GM21529 (cell line): ENCODE measurements at regions not wholly inside any gene's neighbourhood (a gene's known extent, or its start where the extent isn't known, plus 50 kb on each side); places are given as distances from the start of the nearest gene placed in this dataset.

Source experiments
- ATAC-seq: cut with Tn5 transposase; IDR thresholded peaks from one replicate; pipeline ENCODE4 v1.9.1; 2021; ENCODE audit not compliant: unreplicated experiment

- ATAC-seq, result no peak
Observed at GRCh38 chr4:159003420-159004253, 99.2 kb upstream of the RAPGEF2 start.

- no peak for ATAC-seq
Observed at GRCh38 chr4:159006202-159006601, 96.7 kb upstream of the RAPGEF2 start.

GRCh38 chr4:159008671-159009070 is 94.2 kb upstream of the RAPGEF2 start:
- ATAC-seq, result no peak

- ATAC-seq, result no peak
Observed at GRCh38 chr4:159009521-159009920, 93.4 kb upstream of the RAPGEF2 start.

GRCh38 chr4:159010100-159010499 is 92.8 kb upstream of the RAPGEF2 start:
- no peak for ATAC-seq

GRCh38 chr4:159010563-159011260 is 92.2 kb upstream of the RAPGEF2 start:
- ATAC-seq, result no peak

GRCh38 chr4:159012381-159012780 is 90.5 kb upstream of the RAPGEF2 start:
- no peak for ATAC-seq

GRCh38 chr4:159013692-159014091 is 89.2 kb upstream of the RAPGEF2 start:
- no peak for ATAC-seq

GRCh38 chr4:159014859-159015258 is 88.0 kb upstream of the RAPGEF2 start:
- no peak for ATAC-seq

- ATAC-seq, result no peak
Observed at GRCh38 chr4:159015841-159016240, 87.0 kb upstream of the RAPGEF2 start.

GRCh38 chr4:159016593-159017024 is 86.3 kb upstream of the RAPGEF2 start:
- ATAC-seq, result peak; percentile 47

GRCh38 chr4:159017323-159018026 is 85.4 kb upstream of the RAPGEF2 start:
- ATAC-seq, result peak; percentile 38

- ATAC-seq, result peak; percentile 95
Observed at GRCh38 chr4:159018062-159018629, 84.7 kb upstream of the RAPGEF2 start.

GRCh38 chr4:159019356-159019755 is 83.5 kb upstream of the RAPGEF2 start:
- ATAC-seq, result no peak

GRCh38 chr4:159021597-159022385 is 81.1 kb upstream of the RAPGEF2 start:
- ATAC-seq, result no peak

GRCh38 chr4:159023741-159024140 is 79.1 kb upstream of the RAPGEF2 start:
- ATAC-seq, result no peak

GRCh38 chr4:159024266-159024665 is 78.6 kb upstream of the RAPGEF2 start:
- ATAC-seq, result no peak

GRCh38 chr4:159024828-159025227 is 78.1 kb upstream of the RAPGEF2 start:
- no peak for ATAC-seq

GRCh38 chr4:159026329-159026728 is 76.5 kb upstream of the RAPGEF2 start:
- ATAC-seq, result no peak

- peak; percentile 61 for ATAC-seq
Observed at GRCh38 chr4:159027535-159027934, 75.3 kb upstream of the RAPGEF2 start.

- no peak for ATAC-seq
Observed at GRCh38 chr4:159029481-159029880, 73.4 kb upstream of the RAPGEF2 start.
